NT2/D1 (cell line): ENCODE measurements at regions not wholly inside any gene's neighbourhood (a gene's known extent, or its start where the extent isn't known, plus 50 kb on each side); places are given as distances from the start of the nearest gene placed in this dataset.

Experiments used
- DNase-seq: peaks from one replicate; pipeline ENCODE4 v3.0.0-alpha.2; 2011; ENCODE audit warnings: low read depth, low spot score
- H3K27me3 ChIP-seq: 2 replicates; pipeline ENCODE4 v1.6.0; 2011; ENCODE audit warnings: mild to moderate bottlenecking; ENCODE audit not compliant: insufficient read length, insufficient read depth
- H3K36me3 ChIP-seq: 2 replicates; pipeline ENCODE4 v1.6.1; 2011; ENCODE audit warnings: mild to moderate bottlenecking, low read length, mixed read lengths; ENCODE audit not compliant: insufficient read depth, insufficient read length
- H3K4me1 ChIP-seq: 2 replicates; pipeline ENCODE4 v1.5.1; 2011; ENCODE audit not compliant: insufficient read depth, insufficient read length
- H3K4me3 ChIP-seq: 2 replicates; pipeline ENCODE4 v1.5.1; 2011; ENCODE audit warnings: low read depth; ENCODE audit not compliant: insufficient read length
- H3K9ac ChIP-seq: 2 replicates; pipeline ENCODE4 v1.6.0; 2011; ENCODE audit warnings: low read depth; ENCODE audit not compliant: insufficient read length
- H3K9me3 ChIP-seq: 2 replicates; pipeline ENCODE4 v1.5.1; 2011; ENCODE audit warnings: mild to moderate bottlenecking, low read length; ENCODE audit not compliant: insufficient read depth
- SUZ12 ChIP-seq: IDR thresholded peaks from 2 replicates; pipeline ENCODE4 v1.6.1; 2011; ENCODE audit not compliant: insufficient read length, insufficient read depth; ENCODE audit errors: extremely low read depth
- YY1 ChIP-seq: IDR thresholded peaks from 2 replicates; pipeline ENCODE4 v1.6.1; 2011; ENCODE audit not compliant: insufficient read length, insufficient read depth
- ZNF274 ChIP-seq: IDR thresholded peaks from 2 replicates; pipeline ENCODE4 v1.6.1; 2011; ENCODE audit warnings: mild to moderate bottlenecking, low read depth, low read length

DNA sequence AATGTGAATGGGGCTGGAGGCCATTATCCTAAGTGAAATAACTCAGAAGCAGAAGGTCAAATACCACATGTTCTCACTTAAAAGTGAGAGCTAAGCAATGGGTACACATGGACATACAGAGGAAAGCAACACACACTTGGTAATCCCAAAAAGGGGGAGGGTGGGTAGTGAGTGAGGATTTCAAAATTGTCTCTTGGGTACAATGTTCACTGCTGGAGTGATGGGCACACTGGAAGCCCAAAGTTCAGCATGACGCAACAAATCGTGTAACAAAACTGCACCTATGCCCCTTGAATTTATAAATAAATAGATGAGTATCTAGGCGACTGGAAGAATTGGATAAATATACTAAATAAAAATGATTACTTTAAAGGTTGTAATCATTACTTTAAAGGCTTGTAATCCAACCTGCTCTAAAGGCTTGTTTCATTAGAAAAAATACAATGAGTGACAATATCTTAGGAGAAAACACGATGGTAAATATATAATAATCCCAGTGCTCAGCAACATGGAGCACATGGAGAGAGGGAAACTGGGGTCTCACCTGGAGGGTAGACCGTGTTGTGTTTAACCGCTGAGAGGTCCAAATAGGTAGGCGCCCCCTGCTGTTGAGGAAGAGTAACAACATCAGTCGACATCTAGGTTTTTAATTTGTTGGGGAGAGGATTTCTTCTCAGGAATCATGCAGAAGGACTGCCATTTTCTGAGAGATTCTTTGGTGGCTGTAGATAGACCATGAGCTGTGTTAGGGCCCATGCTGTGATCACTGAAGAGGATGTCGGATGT is 78.5 kb upstream of the ROBO1 start:
- Histone ChIP-seq H3K9me3 (no peaks in the 10 kb centered on the region), H3K9ac (no peak overlapping the region), H3K36me3 (no peaks in the 10 kb centered on the region), H3K4me1 (no peaks in the 10 kb centered on the region), H3K4me3 (no peak overlapping the region), H3K27me3 (no peaks in the 10 kb centered on the region)
- TF ChIP-seq YY1 (no peak), ZNF274 (no peak)
- peak; percentile 22 for DNase-seq

DNA sequence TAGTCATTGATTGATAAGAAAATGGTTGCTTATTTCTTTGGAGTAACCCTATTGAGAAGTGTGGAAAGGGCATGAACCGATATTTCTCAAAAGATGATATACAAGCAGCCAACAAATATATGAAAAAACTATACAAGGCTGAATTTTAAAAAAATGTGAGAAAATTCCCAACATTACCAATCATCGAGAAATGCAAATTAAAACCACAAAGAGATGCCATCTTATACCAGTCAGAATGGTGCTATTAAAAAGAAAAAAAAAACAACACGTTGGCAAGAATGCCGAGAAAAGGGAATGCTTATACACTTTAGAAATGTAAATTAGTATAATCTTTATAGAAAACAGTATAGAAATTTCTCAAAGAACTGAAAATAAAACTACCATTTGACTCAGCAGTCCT is 77.7 kb upstream of the ROBO1 start:
- H3K27me3 ChIP-seq: no peaks in the 10 kb centered on the region
- no peaks in the 10 kb centered on the region for H3K9me3 ChIP-seq
- H3K4me3 ChIP-seq: no peak overlapping the region
- no peak for DNase-seq
- no peaks in the 10 kb centered on the region for H3K4me1 ChIP-seq
- H3K36me3 ChIP-seq: no peaks in the 10 kb centered on the region
- no peak for TF ChIP-seq SUZ12
- no peak for TF ChIP-seq ZNF274
- TF ChIP-seq YY1: no peak
- H3K9ac ChIP-seq: no peak overlapping the region

DNA sequence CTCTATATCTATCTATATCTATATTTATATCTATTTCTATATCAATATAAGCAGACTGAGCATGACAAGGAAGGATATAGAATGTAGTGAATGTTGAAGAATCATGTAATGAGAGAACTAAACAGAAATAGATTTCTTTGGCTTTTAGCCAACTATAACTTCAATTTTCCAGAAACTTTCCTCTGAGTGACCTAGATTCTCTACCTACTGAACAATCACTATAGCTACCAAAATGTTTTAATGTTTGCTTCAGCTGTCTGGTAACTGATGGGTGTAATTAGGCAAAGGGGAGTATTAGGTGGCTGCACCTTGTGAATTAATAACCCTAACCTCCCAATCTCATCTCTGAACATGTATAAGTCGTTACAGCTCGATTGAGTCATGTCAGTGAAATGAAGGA is 76.4 kb upstream of the ROBO1 start:
- Histone ChIP-seq H3K27me3 (no peaks in the 10 kb centered on the region), H3K9me3 (no peaks in the 10 kb centered on the region), H3K4me3 (no peak overlapping the region), H3K4me1 (no peaks in the 10 kb centered on the region), H3K9ac (no peak overlapping the region), H3K36me3 (no peaks in the 10 kb centered on the region)
- no peak for DNase-seq
- TF ChIP-seq SUZ12 (no peak), YY1 (no peak), ZNF274 (no peak)

DNA sequence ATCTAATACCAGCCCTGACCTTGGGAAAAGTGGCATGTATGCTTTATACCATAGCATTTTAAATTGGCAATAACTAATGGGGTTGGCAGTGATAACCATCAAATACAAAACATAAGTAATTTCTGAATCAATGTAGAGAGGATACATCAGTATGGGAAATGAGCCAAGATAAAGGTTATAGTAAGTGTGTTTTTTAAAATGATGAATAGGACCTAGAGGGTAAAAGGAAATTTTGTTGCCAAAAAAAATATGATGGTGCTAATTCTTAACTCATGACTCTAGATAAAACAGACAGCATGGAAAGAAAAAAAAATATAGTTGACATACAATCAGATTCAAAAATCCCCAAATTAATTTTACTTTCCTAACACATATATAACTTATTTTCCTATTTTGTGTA is 75.4 kb upstream of the ROBO1 start:
- H3K36me3 ChIP-seq: no peaks in the 10 kb centered on the region
- H3K9me3 ChIP-seq: no peaks in the 10 kb centered on the region
- no peaks in the 10 kb centered on the region for H3K4me1 ChIP-seq
- H3K4me3 ChIP-seq: no peak overlapping the region
- DNase-seq: no peak
- TF ChIP-seq ZNF274 (no peak), SUZ12 (no peak), YY1 (no peak)
- H3K27me3 ChIP-seq: no peaks in the 10 kb centered on the region
- no peak overlapping the region for H3K9ac ChIP-seq

DNA sequence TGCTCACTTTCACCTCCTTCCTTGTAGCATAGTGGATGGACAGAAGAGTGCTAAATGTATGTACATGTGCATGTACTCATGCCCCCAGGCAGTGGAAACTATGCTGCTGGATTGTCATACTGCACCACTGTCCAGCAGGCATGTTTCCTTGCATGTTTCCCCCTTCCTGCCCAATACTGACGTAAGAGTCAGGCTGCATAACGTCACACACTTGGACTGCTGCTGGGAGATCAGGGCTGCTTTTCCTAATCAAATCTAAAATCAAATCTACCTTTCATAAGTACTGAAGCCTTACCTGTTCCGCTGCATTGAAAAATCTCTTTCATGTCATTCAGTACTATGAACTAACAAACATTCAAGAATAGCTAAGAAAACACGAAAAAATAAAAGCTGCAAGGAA is 67.9 kb upstream of the ROBO1 start:
- no peaks in the 10 kb centered on the region for H3K27me3 ChIP-seq
- no peak overlapping the region for H3K9ac ChIP-seq
- no peak overlapping the region for H3K4me3 ChIP-seq
- no peaks in the 10 kb centered on the region for H3K4me1 ChIP-seq
- no peaks in the 10 kb centered on the region for H3K9me3 ChIP-seq
- TF ChIP-seq SUZ12: no peak
- no peak for TF ChIP-seq ZNF274
- no peak for TF ChIP-seq YY1
- no peaks in the 10 kb centered on the region for H3K36me3 ChIP-seq
- no peak for DNase-seq

DNA sequence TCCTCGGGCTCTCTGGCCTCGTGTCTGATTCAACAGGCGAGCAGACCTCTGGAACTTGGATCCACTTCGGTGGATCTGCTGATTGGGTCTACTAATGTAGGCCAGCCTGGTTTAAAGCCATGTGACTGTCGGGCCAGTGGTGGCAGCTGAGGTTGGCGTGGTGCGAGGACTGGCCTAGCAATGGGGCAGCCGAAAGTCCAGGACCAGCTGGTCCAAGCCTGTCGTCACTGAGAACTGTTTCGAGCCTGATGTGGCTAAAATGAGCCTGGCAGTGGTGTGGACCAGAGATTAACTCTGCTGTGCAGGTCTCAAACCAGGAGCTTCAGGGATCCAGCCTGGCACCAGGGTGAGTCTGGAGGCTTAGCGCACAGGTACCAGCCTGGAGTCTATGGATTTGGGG is 56.4 kb upstream of the ROBO1 start:
- no peak for TF ChIP-seq ZNF274
- TF ChIP-seq YY1: no peak
- no peak for TF ChIP-seq SUZ12
- Histone ChIP-seq H3K9ac (no peak overlapping the region), H3K4me3 (no peak overlapping the region), H3K4me1 (no peaks in the 10 kb centered on the region), H3K27me3 (peaks cover 3% of the 10 kb centered on the region), H3K9me3 (no peaks in the 10 kb centered on the region; the same call in 1 of the 2 replicates), H3K36me3 (no peaks in the 10 kb centered on the region)
- DNase-seq: no peak

DNA sequence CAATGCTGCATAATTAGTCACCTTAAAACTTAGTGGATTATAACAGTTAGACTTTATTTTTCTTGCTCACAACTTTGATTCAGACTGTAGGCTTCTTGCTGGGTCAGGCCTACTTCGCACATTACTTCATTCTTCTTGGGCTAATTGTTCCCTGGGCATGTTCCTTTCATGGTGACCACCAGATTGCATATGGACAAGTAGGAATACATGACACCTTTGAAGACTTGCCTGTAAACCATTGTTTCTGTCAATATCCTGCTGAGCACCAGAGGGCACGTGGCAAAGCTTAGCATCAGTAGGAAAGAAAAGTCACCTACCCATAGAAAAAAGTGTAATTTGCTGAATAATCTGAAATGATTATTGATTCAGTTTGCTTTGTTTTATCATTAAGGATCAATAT is 54.3 kb upstream of the ROBO1 start:
- no peaks in the 10 kb centered on the region for H3K36me3 ChIP-seq
- H3K27me3 ChIP-seq: peaks cover 3% of the 10 kb centered on the region
- no peaks in the 10 kb centered on the region for H3K9me3 ChIP-seq
- peak; percentile 9 for DNase-seq
- H3K4me1 ChIP-seq: no peaks in the 10 kb centered on the region
- TF ChIP-seq ZNF274 (no peak), YY1 (no peak), SUZ12 (no peak)
- no peak overlapping the region for H3K9ac ChIP-seq
- H3K4me3 ChIP-seq: no peak overlapping the region

DNA sequence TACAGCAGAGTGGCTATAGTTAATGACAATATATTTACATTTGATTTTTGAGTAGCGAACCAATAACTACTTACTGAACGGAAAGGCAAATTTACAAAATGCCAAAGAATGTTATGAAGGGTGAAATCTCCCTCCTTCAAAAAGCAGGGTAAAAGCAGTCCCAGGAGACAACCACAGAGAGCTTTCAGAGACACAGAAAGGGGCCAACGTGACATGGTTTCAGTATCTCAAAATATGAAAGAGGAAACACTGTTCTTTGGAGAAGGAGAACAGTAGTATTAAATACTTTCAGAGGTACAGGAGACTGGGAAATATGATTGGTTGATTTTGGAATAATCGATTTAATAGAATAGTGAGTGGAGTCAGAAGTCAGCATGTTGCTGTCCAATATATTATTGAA is 52.3 kb upstream of the ROBO1 start:
- Histone ChIP-seq H3K4me1 (no peaks in the 10 kb centered on the region), H3K36me3 (no peaks in the 10 kb centered on the region), H3K9ac (no peak overlapping the region), H3K4me3 (no peak overlapping the region), H3K27me3 (peaks cover 3% of the 10 kb centered on the region), H3K9me3 (0 out of 2 replicates have a peak, but pooled peaks cover 8% of the 10 kb centered on the region)
- no peak for DNase-seq
- TF ChIP-seq YY1 (no peak), ZNF274 (no peak), SUZ12 (no peak)
